ENCODE measurements at regions not wholly inside any gene's neighbourhood (a gene's known extent, or its start where the extent isn't known, plus 50 kb on each side); places are given as distances from the start of the nearest gene placed in this dataset.

- H3K36me3 Mint-ChIP-seq = no peaks in the 10 kb centered on the region
- no peaks in the 10 kb centered on the region for H3K27me3 Mint-ChIP-seq (ENCODE audit: low read depth in 2 of 2)
- no peak overlapping the region for H3K4me3 ChIP-seq (ENCODE audit: low read length)
- no peaks in the 10 kb centered on the region for H3K36me3 ChIP-seq (ENCODE audit: control insufficient read depth, insufficient read depth, low read length)
- intact Hi-C loops (cut with micrococcal nuclease) = no loop called here
- no peaks in the 10 kb centered on the region for H3K4me1 ChIP-seq (ENCODE audit: control insufficient read depth, insufficient read depth, low read length)
- peaks cover 16 to 19% of the 10 kb centered on the region in 2 donors for H3K9me3 Mint-ChIP-seq
- no peaks in the 10 kb centered on the region for H3K9me3 ChIP-seq (ENCODE audit: control insufficient read depth, insufficient read depth, low read length)
- no peak overlapping the region for H3K4me3 Mint-ChIP-seq
- no peak overlapping the region for H3K27ac ChIP-seq (ENCODE audit: low read length)
- no peaks in the 10 kb centered on the region for H3K27me3 ChIP-seq (ENCODE audit: control insufficient read depth, insufficient read depth, low read length)
- ATAC-seq (no peak), DNase-seq (no peak)
- H3K27ac Mint-ChIP-seq = no peak overlapping the region
- H3K4me1 Mint-ChIP-seq = no peaks in the 10 kb centered on the region
- no peak for TF ChIP-seq CTCF (IDR thresholded peaks at IDR 0.05)
Observed at GRCh38 chr9:32172256-32172655, 212.2 kb upstream of the ACO1 start.

- Mint-ChIP-seq H3K9me3 (peaks cover 8 to 21% of the 10 kb centered on the region in 2 donors), H3K36me3 (no peaks in the 10 kb centered on the region), H3K27me3 (ENCODE audit: low read depth in 2 of 2) (no peaks in the 10 kb centered on the region), H3K27ac (no peak overlapping the region), H3K4me1 (no peaks in the 10 kb centered on the region), H3K4me3 (no peak overlapping the region)
- H3K4me1 ChIP-seq (ENCODE audit: control insufficient read depth, insufficient read depth, low read length) = no peaks in the 10 kb centered on the region
- H3K27ac ChIP-seq (ENCODE audit: low read length) = no peak overlapping the region
- no peaks in the 10 kb centered on the region for H3K27me3 ChIP-seq (ENCODE audit: control insufficient read depth, insufficient read depth, low read length)
- no peak overlapping the region for H3K4me3 ChIP-seq (ENCODE audit: low read length)
- ATAC-seq (no peak), DNase-seq (no peak)
- intact Hi-C loops (cut with micrococcal nuclease) = no loop called here
- no peaks in the 10 kb centered on the region for H3K36me3 ChIP-seq (ENCODE audit: control insufficient read depth, insufficient read depth, low read length)
- 92% methylated on average over 2 of the region's 3 CpGs for WGBS (ENCODE audit: insufficient coverage)
- H3K9me3 ChIP-seq (ENCODE audit: control insufficient read depth, insufficient read depth, low read length) = no peaks in the 10 kb centered on the region
- no peak for TF ChIP-seq CTCF (IDR thresholded peaks at IDR 0.05)
Observed at GRCh38 chr9:32177396-32177795, 207.0 kb upstream of the ACO1 start.

- intact Hi-C loops (cut with micrococcal nuclease) = no loop called here
- Mint-ChIP-seq H3K9me3 (peaks cover 13% of the 10 kb centered on the region in 2 donors), H3K27ac (no peak overlapping the region), H3K4me1 (no peaks in the 10 kb centered on the region), H3K27me3 (ENCODE audit: low read depth in 2 of 2) (no peaks in the 10 kb centered on the region), H3K4me3 (no peak overlapping the region), H3K36me3 (no peaks in the 10 kb centered on the region)
- no peak for DNase-seq
- Histone ChIP-seq H3K9me3 (ENCODE audit: control insufficient read depth, insufficient read depth, low read length) (no peaks in the 10 kb centered on the region), H3K4me1 (ENCODE audit: control insufficient read depth, insufficient read depth, low read length) (no peaks in the 10 kb centered on the region), H3K27me3 (ENCODE audit: control insufficient read depth, insufficient read depth, low read length) (no peaks in the 10 kb centered on the region), H3K27ac (ENCODE audit: low read length) (no peak overlapping the region), H3K36me3 (ENCODE audit: control insufficient read depth, insufficient read depth, low read length) (no peaks in the 10 kb centered on the region), H3K4me3 (ENCODE audit: low read length) (no peak overlapping the region)
- WGBS (ENCODE audit: insufficient coverage) = no CpG with 5 or more reads among the region's 1 CpG
- TF ChIP-seq CTCF (IDR thresholded peaks at IDR 0.05) = no peak
- ATAC-seq = no peak
Observed at GRCh38 chr9:32180597-32180996, 203.8 kb upstream of the ACO1 start.

- no peak overlapping the region for H3K4me3 Mint-ChIP-seq
- DNase-seq (no peak), ATAC-seq (no peak)
- Histone ChIP-seq H3K4me1 (ENCODE audit: control insufficient read depth, insufficient read depth, low read length) (no peaks in the 10 kb centered on the region), H3K9me3 (ENCODE audit: control insufficient read depth, insufficient read depth, low read length) (no peaks in the 10 kb centered on the region), H3K27ac (ENCODE audit: low read length) (no peak overlapping the region), H3K4me3 (ENCODE audit: low read length) (no peak overlapping the region), H3K36me3 (ENCODE audit: control insufficient read depth, insufficient read depth, low read length) (no peaks in the 10 kb centered on the region), H3K27me3 (ENCODE audit: control insufficient read depth, insufficient read depth, low read length) (no peaks in the 10 kb centered on the region)
- H3K9me3 Mint-ChIP-seq = peaks cover 13 to 16% of the 10 kb centered on the region in 2 donors
- H3K36me3 Mint-ChIP-seq = no peaks in the 10 kb centered on the region
- no peak for TF ChIP-seq CTCF (IDR thresholded peaks at IDR 0.05)
- no peaks in the 10 kb centered on the region for H3K27me3 Mint-ChIP-seq (ENCODE audit: low read depth in 2 of 2)
- intact Hi-C loops (cut with micrococcal nuclease) = no loop called here
- no peak overlapping the region for H3K27ac Mint-ChIP-seq
- H3K4me1 Mint-ChIP-seq = no peaks in the 10 kb centered on the region
Observed at GRCh38 chr9:32200241-32200640, 184.2 kb upstream of the ACO1 start.
